Dermis blood vessel endothelial cell (primary cell): ENCODE measurements at regions not wholly inside any gene's neighbourhood (a gene's known extent, or its start where the extent isn't known, plus 50 kb on each side); places are given as distances from the start of the nearest gene placed in this dataset.

ENCODE experiments used
- DNase-seq: peaks from one replicate; pipeline ENCODE4 v3.0.0; 2010

DNA sequence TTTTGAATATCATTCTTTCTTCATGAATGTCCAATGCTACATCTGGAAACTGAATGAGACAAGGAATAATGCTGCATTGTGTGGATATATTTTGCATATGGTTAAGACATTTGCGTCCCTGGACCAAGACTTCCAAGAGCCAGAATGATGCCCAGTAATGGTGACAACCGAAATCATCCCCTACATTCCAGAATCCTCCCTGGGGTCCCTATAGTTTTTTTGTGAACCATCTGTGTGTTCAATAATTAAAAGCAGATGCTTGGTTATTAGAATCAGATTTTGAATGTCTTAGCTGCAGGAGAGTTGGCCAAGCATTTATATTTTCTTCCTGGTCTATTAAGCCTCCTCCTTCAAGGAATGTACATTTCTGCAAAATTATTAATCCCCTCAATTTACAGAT is 426.7 kb upstream of the CDH8 start:
- no peak for DNase-seq

DNA sequence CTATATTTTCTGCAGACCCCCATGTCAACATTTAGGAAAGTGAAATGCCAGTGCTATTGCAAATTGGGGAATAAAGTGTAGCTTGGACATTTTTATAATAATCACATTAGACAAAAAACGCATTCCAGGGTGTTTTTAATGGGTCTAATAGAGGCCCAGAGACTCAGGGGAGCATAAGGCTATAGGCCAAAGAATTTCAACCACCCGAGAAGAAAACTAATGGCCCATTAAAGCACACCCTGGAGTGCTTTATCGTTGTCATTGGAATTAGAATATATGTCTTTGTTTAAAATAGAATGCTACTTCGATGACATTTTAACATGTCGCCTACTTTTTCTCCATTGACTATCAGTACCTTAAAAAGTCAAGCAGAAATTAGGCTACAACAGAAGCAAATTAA is 414.1 kb upstream of the CDH8 start:
- DNase-seq = no peak

DNA sequence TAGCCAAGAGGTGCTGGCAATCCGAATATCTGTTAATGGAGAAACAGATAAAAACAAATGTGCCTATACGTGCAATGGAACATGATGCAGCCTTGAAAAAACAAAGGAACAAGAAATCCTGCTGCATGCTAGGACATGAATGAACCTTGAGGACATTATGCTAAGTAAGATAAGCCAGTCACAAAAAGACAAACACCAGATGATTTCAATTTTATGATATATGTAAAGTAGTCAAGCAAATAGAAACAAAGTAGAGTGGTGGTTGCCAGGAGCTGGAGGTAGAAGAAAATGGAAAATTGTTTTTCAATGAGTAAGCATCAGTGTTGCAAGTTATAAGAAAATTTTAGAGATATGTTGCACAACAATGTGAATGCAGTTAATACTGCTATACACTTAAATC is 409.7 kb upstream of the CDH8 start:
- no peak for DNase-seq

DNA sequence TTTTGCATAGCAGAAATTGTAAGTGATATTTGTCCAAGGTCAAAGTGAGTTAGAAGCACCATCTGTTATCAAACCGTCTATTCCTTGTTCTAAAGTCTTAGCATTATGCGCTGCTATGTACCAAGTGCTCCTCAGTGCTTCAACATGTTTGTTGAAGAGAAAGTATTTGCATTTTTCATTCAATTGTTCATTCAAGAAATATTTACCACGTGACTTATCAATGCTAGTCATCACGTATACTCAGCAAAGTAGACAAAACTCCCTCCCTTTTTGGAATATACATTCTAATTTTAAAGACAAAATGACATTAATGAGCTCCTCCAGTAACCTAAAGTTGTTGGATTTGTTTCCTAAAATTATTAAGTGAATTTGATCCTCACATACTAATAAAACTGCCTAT is 388.0 kb upstream of the CDH8 start:
- DNase-seq = no peak

DNA sequence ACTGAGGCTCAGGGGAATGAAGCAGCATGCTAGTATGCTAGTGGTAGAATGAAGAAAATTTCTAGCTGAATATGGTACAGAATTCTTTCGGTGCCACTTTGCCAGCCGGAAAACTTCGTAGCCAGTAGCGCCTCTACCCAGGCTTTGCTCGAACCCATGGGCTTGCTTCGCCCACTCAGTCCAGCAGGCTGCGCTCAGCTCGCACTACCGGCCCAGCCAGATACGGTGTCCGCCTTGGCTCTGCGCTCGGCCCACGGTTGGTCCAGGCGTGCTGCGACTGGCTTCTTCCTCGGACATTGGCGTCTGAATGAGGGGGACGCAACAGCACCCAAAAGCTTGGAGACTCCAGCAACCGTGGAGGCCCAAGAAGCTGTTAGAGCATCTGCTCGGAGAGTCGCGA is 372.5 kb upstream of the CDH8 start:
- no peak for DNase-seq

DNA sequence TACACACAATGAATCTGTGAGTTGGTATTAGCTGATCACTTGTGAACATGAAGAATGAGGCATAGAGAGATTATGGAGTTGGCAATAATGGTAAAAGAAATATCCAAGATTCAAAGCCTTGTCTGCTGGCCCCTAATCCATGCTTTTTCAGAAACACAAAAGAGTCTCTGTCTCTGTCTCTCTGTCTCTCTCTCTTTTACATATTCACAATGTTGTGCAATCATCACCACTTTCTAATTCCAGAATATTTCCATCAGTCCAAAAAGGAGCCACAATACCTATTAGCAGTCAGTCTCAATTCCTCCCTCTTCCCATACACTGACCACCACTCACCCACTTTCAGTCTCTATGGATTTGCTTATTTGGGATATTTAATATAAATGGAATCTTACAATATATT is 370.1 kb upstream of the CDH8 start:
- no peak for DNase-seq

DNA sequence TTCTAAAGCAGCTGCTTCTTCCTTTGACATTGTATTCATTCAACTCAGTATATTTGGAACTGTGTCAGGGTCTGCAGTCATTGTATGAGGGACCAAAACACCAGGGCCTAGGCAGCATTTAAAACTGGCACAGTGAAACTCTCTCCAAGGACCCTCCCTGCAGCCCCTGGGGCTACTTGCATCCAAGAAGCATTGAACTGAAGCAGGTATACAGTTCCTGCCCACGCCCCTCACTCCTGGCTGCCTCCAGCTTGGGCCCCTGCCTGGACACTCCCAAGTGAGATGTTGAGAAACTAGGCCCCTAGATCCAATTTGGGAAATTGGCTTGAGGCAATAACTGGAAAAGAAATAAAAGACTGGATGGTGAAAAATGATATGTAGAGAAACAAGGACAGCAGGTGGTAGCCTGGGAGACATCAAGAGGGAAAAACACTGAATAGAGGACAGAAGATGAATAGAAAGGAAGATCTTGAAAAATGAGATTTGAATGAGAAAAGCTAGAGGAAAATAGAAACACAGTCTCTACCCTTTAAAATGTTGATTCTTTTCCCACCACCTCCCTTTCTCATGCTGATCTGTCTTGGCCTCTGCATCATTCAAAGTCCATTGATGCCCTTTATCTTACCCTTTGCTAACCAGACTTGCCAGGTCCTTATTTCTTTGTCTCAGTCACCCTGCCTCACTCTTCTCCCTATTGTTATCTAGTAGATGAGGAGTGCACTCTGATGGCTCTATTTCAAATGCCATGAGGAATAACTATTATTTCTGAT is 368.8 kb upstream of the CDH8 start:
- DNase-seq = no peak

DNA sequence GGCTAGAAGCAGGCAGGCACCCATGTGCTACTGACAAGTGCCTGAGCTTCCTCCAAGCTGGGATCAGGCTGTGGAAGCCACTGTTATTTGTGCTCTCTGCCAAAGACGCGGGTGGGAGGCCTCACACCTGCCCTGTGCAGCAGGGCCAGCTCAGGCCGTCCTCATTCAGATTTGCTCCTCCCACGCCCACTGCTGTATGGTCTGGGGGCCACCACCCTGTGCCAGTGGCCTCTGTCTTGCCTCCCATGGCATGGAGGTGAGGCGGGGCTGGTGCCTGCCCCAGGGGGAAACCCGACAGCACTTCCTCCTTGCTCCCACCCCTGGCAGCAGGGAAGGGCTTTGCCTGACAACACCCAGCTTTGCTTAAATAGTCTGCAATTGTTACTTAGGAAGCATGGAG is 356.5 kb upstream of the CDH8 start:
- no peak for DNase-seq

DNA sequence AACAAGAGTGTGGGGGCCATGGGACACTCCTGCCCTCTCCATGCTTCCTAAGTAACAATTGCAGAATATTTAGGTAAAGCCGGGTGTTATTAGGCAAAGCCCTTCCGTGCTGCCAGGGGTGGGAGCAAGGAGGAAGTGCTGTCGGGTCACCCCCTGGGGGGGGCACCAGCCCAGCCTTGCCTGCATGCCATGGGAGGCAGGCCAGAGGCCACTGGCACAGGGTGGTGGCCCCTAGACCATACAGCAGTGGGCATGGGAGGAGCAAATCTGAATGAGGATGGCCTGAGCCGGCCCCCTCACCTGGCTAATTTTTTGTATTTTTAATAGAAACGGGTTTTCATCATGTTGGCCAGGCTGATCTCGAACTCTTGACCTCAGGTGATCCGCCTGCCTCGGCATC is 355.7 kb upstream of the CDH8 start:
- no peak for DNase-seq

DNA sequence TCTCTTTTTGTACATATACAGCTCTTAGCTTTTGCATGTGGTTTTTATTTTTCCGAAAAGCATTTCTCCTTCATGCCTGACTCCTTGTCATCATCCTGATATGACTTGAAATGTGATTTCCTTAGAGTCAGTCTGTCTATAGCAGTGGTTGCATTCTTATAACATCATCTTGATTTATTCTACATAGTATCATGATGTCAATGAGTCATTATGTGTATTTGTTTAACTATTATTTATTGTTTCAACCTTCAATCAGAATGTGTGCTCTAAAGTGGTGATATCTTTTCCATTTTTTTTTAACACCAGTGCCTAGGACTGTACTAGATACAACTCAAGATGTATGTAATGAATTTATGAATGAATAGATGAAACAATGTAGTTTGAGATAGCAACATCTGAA is 354.9 kb upstream of the CDH8 start:
- no peak for DNase-seq

DNA sequence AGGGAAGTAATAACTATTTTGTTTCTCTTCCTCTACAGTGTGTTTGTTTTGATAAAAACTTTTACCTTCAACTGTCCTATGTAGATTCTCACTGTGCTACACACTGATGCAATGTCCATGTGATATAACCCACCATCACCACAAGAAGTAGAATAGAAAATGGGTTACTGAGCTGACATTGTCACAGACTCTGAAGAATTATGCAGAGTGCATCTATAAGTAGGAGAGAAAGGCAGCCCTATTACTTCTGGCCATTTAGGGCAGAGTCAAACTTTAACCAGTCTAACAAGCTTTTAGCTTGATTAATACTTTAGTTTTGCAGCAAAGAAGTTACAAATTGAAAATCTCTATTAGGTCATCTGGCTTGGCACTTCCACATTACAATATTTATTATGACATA is 354.0 kb upstream of the CDH8 start:
- no peak for DNase-seq

DNA sequence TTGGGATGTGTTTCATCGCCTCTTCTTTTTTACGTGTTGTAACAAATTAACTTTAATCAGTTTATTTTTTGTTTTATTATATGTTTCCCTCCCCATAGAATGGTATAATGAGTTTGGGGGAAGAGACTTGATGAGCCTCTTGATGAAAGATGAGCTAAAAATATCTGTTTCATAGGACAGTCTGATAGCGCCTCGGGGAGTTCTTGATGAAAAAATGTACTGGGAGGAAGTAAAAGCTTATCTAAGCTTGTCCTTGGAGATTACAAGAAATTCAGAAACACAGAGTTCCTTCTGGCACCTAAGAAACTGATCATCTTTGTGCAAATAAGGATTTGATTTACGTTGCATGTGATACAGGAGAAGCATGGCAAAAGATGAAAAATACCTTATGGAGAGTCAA is 350.2 kb upstream of the CDH8 start:
- DNase-seq = no peak

DNA sequence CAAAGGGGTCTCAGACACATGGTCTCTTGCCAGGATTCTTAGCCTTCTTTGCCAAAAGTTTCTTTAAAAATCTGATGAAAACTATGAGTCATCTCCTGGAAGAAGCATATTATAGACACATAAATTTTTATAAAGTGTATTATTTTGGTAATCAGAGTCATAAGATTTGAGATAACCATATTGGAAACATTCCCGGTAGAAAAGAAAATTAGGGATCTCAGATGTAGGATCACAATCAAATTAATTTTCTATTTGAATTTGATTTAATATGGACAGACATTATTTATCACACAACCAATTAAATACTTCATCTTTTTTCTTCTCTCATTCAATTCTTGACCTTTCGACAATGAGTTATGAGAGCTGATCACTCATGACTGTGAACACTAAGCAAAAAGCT is 347.7 kb upstream of the CDH8 start:
- no peak for DNase-seq

DNA sequence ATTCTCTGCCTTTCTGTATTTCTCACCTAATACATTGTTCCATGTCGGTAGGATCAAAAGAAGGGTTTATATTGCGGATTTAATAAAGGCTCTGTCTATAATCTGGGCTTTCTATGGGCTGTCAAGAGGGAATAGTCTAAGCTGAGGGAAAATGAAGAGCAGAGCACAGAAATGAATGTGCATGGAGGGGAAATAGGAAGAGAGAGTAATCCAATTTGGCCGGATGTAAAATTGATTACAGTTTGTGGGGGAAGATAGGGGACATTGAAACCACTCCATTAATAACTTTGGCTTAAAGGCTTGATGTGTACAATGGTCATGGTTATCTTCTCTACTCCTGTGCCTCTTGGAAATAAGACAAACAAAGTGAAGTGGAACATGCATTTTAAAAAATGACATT is 334.2 kb upstream of the CDH8 start:
- DNase-seq = no peak

DNA sequence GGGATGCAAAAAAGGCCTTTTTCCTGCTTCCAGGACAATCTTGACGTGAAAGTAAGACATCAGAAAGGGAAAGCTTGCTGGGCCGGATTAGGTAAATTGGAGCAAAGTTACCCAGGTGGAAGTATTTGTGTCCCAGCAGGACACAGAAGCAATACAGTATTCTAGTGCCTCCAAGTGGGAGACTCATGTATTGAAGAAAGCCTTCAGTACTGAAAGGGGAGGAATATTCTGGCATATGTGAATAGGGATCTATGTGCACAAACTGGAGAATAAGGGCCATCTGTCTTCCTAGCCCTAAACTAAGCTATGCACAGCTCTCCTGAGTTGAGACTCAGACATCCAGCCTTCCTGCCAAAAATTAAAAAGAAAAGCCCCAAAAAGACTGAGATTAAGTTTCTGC is 327.3 kb upstream of the CDH8 start:
- DNase-seq = no peak

DNA sequence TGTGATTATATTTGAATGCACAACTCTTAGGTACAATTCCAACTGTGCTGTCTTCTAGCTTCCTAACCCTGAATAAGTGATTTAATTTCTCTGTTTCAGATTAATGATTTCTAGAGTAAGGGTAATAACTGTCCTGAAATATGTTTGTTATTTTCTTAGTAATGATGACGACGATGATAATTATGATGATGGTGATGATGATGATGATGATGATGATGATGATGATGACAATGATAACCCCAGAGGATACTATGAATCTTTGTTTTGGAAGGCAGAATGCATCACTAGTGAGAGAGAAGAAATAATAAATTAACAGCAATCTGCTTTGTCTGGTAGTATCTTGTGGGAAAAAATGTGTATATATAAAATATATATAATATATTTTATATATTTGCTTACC is 317.1 kb upstream of the CDH8 start:
- DNase-seq = no peak

DNA sequence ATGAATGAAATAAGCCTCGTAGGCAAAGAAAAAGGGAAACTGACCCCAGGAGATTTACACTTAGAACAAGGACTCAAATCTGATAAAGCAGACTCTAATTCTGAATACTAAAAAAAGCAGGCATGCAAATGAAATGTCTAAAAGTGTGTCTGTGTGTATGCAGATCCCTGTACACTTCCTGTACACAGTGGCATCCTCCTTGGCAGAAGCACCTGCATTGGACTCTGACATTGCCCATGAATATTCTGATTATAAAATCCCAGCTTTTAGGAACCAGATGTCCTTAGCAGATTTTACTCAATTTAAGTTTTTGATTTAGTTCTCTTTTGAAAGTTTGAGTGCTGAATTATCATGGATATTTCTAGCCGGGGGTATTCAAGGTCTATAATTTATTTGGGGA is 306.0 kb upstream of the CDH8 start:
- no peak for DNase-seq

DNA sequence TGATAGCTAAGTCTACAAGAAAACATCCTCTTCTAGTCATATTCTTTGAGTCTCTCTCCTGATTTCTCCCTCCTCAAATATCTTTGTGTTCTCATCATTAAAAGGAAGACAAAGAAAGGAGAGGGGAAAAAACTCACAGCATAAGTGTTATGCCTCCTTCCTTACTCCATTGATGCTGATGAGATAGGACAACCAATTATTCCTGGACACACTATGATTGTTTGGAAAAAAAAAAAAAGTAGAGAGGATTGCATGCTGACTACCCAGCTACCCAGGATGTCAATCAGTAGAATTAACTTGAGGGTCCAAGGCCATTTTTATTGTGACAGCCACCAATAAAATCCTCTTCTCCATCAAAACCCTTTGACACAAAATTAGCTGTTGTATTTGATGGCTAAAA is 299.1 kb upstream of the CDH8 start:
- DNase-seq = no peak

DNA sequence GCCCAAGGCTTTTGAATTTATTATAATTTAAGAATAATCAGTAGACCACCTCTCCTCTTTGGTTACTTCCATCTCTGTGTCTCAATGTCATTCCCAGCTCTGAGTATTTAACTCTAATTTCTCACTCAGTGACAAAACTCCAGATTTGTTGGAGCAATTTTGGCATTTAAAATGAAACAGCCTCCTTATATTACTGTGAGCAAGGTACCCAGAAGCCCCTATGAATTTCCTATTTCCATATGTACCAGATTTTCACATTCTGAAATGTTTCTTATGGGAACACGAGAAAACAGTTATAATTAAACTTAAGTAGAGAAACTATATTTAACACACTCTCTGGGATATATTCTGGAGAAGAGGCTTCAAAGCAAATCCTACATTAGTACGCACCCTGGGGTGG is 285.4 kb upstream of the CDH8 start:
- no peak for DNase-seq

DNA sequence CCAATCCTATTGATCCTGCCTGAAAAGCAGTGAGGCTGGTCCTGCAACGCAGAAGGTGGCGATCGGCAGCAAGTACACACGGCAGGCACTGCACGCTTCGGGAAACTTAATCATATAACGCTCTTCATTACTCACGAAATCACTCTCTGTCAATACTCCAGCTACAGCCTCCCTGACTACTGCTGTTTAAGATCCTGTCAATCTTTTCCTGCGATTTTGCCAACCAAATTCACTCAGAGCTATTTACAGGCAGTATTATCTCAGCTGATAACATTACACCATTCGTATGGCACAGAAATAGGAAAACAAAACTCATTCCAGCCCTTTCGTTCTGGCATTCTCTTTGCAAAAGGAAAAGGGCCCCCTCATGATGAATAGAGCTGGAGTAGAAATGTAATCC is 262.4 kb upstream of the CDH8 start:
- DNase-seq = no peak

DNA sequence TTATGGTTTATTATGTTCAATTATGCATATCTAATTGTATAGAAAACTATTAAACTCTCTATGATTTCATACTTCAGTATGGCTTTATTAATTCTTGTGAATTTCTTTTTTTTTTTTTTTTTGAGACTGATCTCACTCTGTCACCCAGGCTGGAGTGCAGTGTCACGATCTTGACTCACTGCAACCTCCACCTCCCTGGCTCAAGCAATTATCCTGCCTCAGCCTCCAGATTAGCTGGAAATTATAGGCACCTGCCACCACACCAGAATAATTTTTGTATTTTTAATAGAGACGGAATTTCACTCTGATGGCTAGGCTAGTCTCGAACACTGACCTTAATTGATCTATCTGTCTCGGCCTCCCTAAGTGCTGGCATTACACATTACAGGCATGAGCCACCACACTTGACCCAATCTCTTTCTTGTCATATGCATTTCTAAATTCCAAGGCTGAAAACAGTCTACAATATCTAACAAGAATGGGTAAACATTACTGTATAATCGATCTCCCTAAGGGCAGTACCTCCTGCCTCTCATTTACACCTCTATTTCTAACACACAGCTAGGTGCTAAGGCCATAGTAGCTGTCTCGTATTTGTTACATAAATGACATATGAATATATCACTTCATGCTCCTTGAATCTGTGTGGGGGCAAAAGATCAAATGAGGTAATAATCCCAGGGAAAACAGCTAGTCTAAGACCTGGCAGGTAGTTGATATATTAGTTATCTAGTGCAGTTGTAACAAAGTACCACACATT is 258.2 kb upstream of the CDH8 start:
- no peak for DNase-seq

DNA sequence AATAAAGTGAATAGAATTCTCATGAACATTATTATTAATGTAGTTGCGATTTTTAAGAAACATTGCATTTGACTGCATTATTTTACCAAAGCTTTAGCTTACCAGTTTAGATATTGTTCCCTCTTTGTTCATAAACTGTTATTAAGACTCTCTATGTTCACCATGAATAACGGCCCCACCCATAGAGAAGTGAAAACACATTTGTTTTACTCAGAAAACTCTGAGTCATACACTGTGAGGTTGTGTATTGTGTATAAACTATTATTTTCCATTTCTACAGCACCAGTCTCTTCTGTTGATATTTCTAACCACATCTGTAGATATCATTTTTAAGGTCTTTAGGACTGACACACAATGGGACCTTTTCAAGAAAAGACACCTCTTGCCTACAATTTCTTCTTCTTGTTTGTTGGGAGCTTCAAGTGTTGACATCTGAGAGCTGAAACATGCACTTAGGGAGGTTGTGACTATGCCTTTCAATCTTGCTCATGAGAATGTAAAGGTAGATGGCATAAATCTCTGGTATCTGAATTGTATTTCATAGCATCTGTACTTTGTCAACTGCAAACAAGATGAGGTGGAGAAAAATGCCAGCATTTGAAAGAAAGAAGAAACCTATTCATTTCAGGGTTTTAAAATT is 252.9 kb upstream of the CDH8 start:
- DNase-seq = no peak

DNA sequence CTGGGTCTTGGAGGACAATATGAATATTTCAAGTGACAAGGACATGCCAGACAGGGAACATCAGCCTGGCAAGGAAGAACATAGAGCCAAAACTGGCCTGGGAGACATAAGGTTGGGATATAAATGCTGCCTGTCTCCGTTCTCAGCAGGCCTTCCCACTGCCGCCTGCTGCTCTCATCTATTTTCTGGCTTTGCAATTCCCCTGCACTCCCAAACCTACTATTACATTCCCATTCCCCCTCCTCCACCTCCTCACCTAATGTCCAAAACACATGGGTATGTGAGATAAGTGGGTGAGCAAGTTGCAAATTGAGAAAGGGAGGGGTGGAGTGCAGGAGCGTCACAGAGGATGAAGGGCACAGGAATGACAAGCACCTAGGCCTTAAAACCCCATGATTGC is 244.3 kb upstream of the CDH8 start:
- DNase-seq = no peak

DNA sequence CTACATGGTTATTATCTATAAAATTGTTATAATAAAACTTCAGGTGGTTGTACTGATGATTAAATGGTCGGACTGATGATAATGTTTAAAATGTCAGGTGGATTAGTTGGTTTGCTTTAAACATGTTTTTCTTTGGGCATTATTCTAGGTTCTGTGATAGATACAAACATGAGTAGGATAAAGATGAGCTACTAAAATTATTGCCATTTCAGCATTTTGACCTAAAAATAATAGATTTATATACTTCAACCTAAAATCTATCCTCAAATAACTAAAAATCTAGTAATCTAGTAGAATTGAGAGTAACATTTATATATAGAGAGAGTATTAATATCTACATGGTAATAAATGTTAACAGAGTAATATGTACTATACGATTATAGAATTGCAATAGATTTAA is 241.7 kb upstream of the CDH8 start:
- no peak for DNase-seq
